Stomach (tissue), 4 donors: ENCODE measurements at regions not wholly inside any gene's neighbourhood (a gene's known extent, or its start where the extent isn't known, plus 50 kb on each side); places are given as distances from the start of the nearest gene placed in this dataset.

Experiments used
- CTCF ChIP-seq, 7 experiments: fragments of 450-650 bp in 4 of 7; fragments of 200-600 bp in 3 of 7; sonication (generic) in 3 of 7; IDR thresholded peaks; one replicate each; pipeline ENCODE4 v1.5.1; 2016 to 2019; ENCODE audit warnings: antibody characterized with exemption in 7 of 7, control low read depth in 2 of 7, mild to moderate bottlenecking in 1 of 7
- EP300 ChIP-seq: sonication (generic); formaldehyde crosslinking; IDR thresholded peaks from one replicate; pipeline ENCODE4 v1.6.1; 2017; ENCODE audit warnings: antibody characterized with exemption
- POLR2A ChIP-seq, 4 donors: fragments of 450-650 bp; IDR thresholded peaks; one replicate each; pipeline ENCODE4 v1.6.1; 2016; ENCODE audit warnings: antibody characterized with exemption in 4 of 4, control low read depth in 2 of 4, mild to moderate bottlenecking in 1 of 4, moderate library complexity in 1 of 4
- POLR2AphosphoS5 ChIP-seq, 3 donors: sonication (generic); formaldehyde crosslinking; IDR thresholded peaks; one replicate each; pipeline ENCODE4 v1.6.1; 2016; ENCODE audit warnings: antibody characterized with exemption in 3 of 3

DNA sequence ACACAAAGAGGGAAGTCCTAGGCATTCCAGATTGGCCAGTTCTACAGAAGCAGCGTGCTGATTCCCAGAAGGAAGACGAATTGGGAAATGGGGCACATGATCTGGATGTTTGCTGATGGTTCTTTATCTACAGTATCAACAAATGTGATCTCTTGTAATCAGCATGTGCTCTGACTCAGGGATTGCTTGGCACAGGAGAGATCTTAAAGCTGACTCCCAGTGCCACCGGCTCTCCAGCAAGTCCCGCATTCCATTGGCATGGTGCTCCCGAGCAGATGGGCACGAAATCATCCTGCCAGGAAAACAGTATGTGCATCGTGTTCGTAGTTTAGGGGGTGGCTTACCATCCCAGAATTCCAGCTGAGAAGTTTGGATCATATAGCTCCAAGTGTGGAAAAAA is 259.9 kb upstream of the NR2F2 start:
- TF ChIP-seq CTCF (IDR thresholded peaks at IDR 0.05) (no peak), EP300 (no peak), POLR2A (IDR thresholded peaks at IDR 0.05) (no peak), POLR2AphosphoS5 (IDR thresholded peaks at IDR 0.05) (peak in 2 of 3 donors; percentile 58 to 70)
